CD14-positive monocyte (primary cell): ENCODE measurements at regions not wholly inside any gene's neighbourhood (a gene's known extent, or its start where the extent isn't known, plus 50 kb on each side); places are given as distances from the start of the nearest gene placed in this dataset.

Experiments
- DNase-seq, 3 donors: peaks; one replicate each; pipeline ENCODE4 v3.0.0-alpha.2; 2011 to 2022
- H2AFZ ChIP-seq: 2 replicates; pipeline ENCODE4 v1.6.0; 2012; ENCODE audit warnings: mild to moderate bottlenecking, low read depth, low read length, inconsistent platforms; ENCODE audit not compliant: insufficient read depth, poor library complexity, severe bottlenecking
- H3K27ac ChIP-seq, 2 donors: 1 replicate in 1 of 2; 2 replicates in 1 of 2; pipeline ENCODE4 v1.5.1; 2012 to 2013; ENCODE audit warnings: low read length in 2 of 2, control low read depth in 1 of 2, inconsistent platforms in 1 of 2, low read depth in 1 of 2, mild to moderate bottlenecking in 1 of 2
- H3K27me3 ChIP-seq, 2 donors: one replicate each; pipeline versions ENCODE4 v1.6.0 to v1.6.1; 2011 to 2013; ENCODE audit warnings: low read length in 2 of 2; ENCODE audit not compliant: control insufficient read depth in 2 of 2, insufficient read depth in 2 of 2
- H3K36me3 ChIP-seq, 2 donors: replicated peaks in 1 of 2; 1 replicate in 1 of 2; 2 replicates in 1 of 2; pipeline versions ENCODE4 v1.5.1 to v1.6.1; 2012 to 2013; ENCODE audit warnings: low read length in 2 of 2, control low read depth in 1 of 2, inconsistent platforms in 1 of 2, mild to moderate bottlenecking in 1 of 2; ENCODE audit not compliant: insufficient read depth in 2 of 2, control insufficient read depth in 1 of 2
- H3K4me1 ChIP-seq, 2 donors: 1 replicate in 1 of 2; 2 replicates in 1 of 2; pipeline versions ENCODE4 v1.5.1 to v1.6.1; 2012 to 2013; ENCODE audit warnings: low read length in 2 of 2, control low read depth in 1 of 2, inconsistent platforms in 1 of 2, mild to moderate bottlenecking in 1 of 2, moderate library complexity in 1 of 2; ENCODE audit not compliant: insufficient read depth in 2 of 2, control insufficient read depth in 1 of 2
- H3K4me2 ChIP-seq: replicated peaks from 2 replicates; pipeline ENCODE3; 2012; ENCODE audit warnings: low read length, moderate library complexity, mild to moderate bottlenecking; ENCODE audit not compliant: poor library complexity, severe bottlenecking; ENCODE audit errors: extremely low read depth
- H3K4me3 ChIP-seq, 3 experiments: fragments of 200-600 bp in 1 of 3; sonication (generic) in 1 of 3; replicated peaks in 1 of 3; 1 replicate in 2 of 3; 2 replicates in 1 of 3; pipeline ENCODE4 v1.5.1; 2011 to 2013; ENCODE audit warnings: low read length in 3 of 3, mild to moderate bottlenecking in 3 of 3, control low read depth in 2 of 3, low read depth in 2 of 3, inconsistent platforms in 1 of 3, moderate library complexity in 1 of 3
- H3K79me2 ChIP-seq: 2 replicates; pipeline ENCODE4 v1.6.0; 2012; ENCODE audit warnings: mild to moderate bottlenecking, control low read depth, inconsistent platforms, low read length, moderate library complexity; ENCODE audit not compliant: insufficient read depth
- H3K9ac ChIP-seq: 2 replicates; pipeline ENCODE4 v1.6.0; 2017; ENCODE audit warnings: low read length, mild to moderate bottlenecking; ENCODE audit not compliant: insufficient read depth, poor library complexity, severe bottlenecking
- H3K9me3 ChIP-seq, 2 donors: replicated peaks in 1 of 2; 1 replicate in 1 of 2; 2 replicates in 1 of 2; pipeline versions ENCODE4 v1.5.1 to v1.6.1; 2012 to 2013; ENCODE audit warnings: low read length in 2 of 2, control low read depth in 1 of 2; ENCODE audit not compliant: control insufficient read depth in 1 of 2, insufficient read depth in 1 of 2
- H4K20me1 ChIP-seq: 2 replicates; pipeline ENCODE4 v1.6.0; 2012; ENCODE audit warnings: mild to moderate bottlenecking, low read length, control low read depth, moderate library complexity; ENCODE audit not compliant: insufficient read depth
- H3K27ac Mint-ChIP-seq, 7 donors: one replicate each; pipeline ENCODE4 v1.8.0; 2020; ENCODE audit warnings: mild to moderate bottlenecking in 7 of 7, mixed read lengths in 7 of 7, moderate library complexity in 6 of 7, inconsistent platforms in 2 of 7
- H3K27me3 Mint-ChIP-seq, 3 donors: one replicate each; pipeline ENCODE4 v1.8.0; 2021 to 2022; ENCODE audit warnings: low read depth in 3 of 3, mild to moderate bottlenecking in 3 of 3, mixed read lengths in 3 of 3, moderate library complexity in 3 of 3, inconsistent platforms in 1 of 3
- H3K36me3 Mint-ChIP-seq, 2 donors: one replicate each; pipeline ENCODE4 v1.8.0; 2020; ENCODE audit warnings: mixed read lengths in 2 of 2, inconsistent platforms in 1 of 2, mild to moderate bottlenecking in 1 of 2
- H3K4me1 Mint-ChIP-seq: one replicate; pipeline ENCODE4 v1.8.0; 2020; ENCODE audit warnings: mild to moderate bottlenecking, mixed read lengths
- H3K4me3 Mint-ChIP-seq, 2 donors: one replicate each; pipeline ENCODE4 v1.8.0; 2020; ENCODE audit warnings: mild to moderate bottlenecking in 2 of 2, mixed read lengths in 2 of 2, moderate library complexity in 1 of 2
- H3K9me3 Mint-ChIP-seq, 7 donors: one replicate each; pipeline ENCODE4 v1.8.0; 2020 to 2022; ENCODE audit warnings: mixed read lengths in 7 of 7, mild to moderate bottlenecking in 6 of 7, moderate library complexity in 6 of 7, inconsistent platforms in 2 of 7
- WGBS: methylation state at CpG from one replicate; pipeline ENCODE4 v1.1.5; 2013; ENCODE audit warnings: missing lambda C conversion rate; ENCODE audit not compliant: insufficient coverage; 5-methylcytosine and 5-hydroxymethylcytosine counted together
- intact Hi-C, 2 donors: fragments of 100-400 bp; cut with micrococcal nuclease; formaldehyde crosslinking; loops; one replicate each; pipeline versions ENCODE4 v1.15.0 to v1.15.1; 2023
- TF ChIP-seq, protein P1 (sequence below): fragments of 200-600 bp; IDR thresholded peaks from one replicate; pipeline ENCODE4 v1.8.0; 2022; ENCODE audit warnings: antibody characterized with exemption, mild to moderate bottlenecking

DNA sequence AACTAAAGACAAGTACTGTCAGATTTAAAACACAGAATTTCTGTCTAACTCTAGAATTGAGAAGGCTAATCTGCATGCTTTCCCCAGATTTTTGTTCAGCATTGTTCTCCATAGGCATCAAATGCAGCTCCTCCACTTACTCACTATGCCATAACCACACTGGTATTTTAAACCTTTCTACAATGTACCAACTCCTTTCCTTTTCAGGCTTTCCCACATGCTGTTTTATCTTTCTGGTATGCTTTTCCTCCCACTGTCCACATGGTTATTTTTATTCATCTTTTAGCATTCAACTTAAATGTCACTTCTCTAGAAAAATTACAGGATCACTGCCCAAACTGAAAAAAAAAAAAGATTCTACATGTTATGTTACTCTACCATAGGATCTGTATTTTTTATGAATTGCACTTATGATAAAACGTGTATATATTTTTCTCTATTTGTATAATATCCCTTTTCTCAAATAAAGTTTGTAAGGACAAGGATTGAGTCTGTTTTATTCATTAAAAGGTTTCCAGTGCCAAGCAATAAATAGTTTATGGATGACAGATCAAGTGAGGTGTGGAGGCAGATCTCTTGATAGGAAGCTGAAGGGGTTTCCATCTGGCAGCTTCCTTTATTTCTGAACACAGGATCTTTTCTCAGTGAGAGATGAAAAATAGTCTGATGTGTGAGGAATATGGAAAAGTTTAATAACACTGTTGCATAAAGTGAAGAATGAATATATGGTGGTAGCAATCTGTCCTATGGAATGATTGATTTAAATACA lies 1064.5 kb downstream of the ZPLD1 start:
- H3K9me3 Mint-ChIP-seq: peaks cover under 1 to 7% (median 3%) of the 10 kb centered on the region in 7 donors

GRCh38 chr3:103499967-103500366 lies 1065.2 kb downstream of the ZPLD1 start:
- H4K20me1 ChIP-seq: no peaks in the 10 kb centered on the region
- TF ChIP-seq, protein P1, sequence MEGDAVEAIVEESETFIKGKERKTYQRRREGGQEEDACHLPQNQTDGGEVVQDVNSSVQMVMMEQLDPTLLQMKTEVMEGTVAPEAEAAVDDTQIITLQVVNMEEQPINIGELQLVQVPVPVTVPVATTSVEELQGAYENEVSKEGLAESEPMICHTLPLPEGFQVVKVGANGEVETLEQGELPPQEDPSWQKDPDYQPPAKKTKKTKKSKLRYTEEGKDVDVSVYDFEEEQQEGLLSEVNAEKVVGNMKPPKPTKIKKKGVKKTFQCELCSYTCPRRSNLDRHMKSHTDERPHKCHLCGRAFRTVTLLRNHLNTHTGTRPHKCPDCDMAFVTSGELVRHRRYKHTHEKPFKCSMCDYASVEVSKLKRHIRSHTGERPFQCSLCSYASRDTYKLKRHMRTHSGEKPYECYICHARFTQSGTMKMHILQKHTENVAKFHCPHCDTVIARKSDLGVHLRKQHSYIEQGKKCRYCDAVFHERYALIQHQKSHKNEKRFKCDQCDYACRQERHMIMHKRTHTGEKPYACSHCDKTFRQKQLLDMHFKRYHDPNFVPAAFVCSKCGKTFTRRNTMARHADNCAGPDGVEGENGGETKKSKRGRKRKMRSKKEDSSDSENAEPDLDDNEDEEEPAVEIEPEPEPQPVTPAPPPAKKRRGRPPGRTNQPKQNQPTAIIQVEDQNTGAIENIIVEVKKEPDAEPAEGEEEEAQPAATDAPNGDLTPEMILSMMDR: no peak
- peaks cover 0 to 4% of the 10 kb centered on the region in 2 donors for H3K9me3 ChIP-seq
- WGBS: 89% methylated on average over 4 of the region's 4 CpGs
- peaks cover 0 to 6% (median 3%) of the 10 kb centered on the region in 7 donors for H3K9me3 Mint-ChIP-seq
- no peak overlapping the region for H3K27ac ChIP-seq
- no peak for DNase-seq
- H3K4me3 ChIP-seq: no peak overlapping the region
- H3K27me3 ChIP-seq: no peaks in the 10 kb centered on the region
- no peak overlapping the region for H3K4me3 Mint-ChIP-seq
- H3K79me2 ChIP-seq: no peaks in the 10 kb centered on the region
- H3K4me1 ChIP-seq: no peaks in the 10 kb centered on the region
- H3K27me3 Mint-ChIP-seq: no peaks in the 10 kb centered on the region
- no peak overlapping the region for H2AFZ ChIP-seq
- no peaks in the 10 kb centered on the region for H3K36me3 ChIP-seq
- no peaks in the 10 kb centered on the region for H3K36me3 Mint-ChIP-seq
- H3K4me2 ChIP-seq: no peak overlapping the region
- no peak overlapping the region for H3K27ac Mint-ChIP-seq
- intact Hi-C loops: no loop called here
- no peak overlapping the region for H3K9ac ChIP-seq
- no peaks in the 10 kb centered on the region for H3K4me1 Mint-ChIP-seq

More for the DNA sequence above, 1064.5 kb downstream of the ZPLD1 start:
- intact Hi-C loops: no loop called here
- TF ChIP-seq, protein P1: no peak
- H3K4me1 Mint-ChIP-seq: no peaks in the 10 kb centered on the region
- no peak for DNase-seq
- H3K4me3 ChIP-seq: no peak overlapping the region
- H3K4me2 ChIP-seq: no peak overlapping the region
- H3K4me1 ChIP-seq: no peaks in the 10 kb centered on the region
- no peaks in the 10 kb centered on the region for H3K27me3 ChIP-seq
- H3K9me3 ChIP-seq: peaks cover 0 to 4% of the 10 kb centered on the region in 2 donors
- no peaks in the 10 kb centered on the region for H3K27me3 Mint-ChIP-seq
- no peak overlapping the region for H2AFZ ChIP-seq
- no peak overlapping the region for H3K4me3 Mint-ChIP-seq
- no peaks in the 10 kb centered on the region for H3K36me3 Mint-ChIP-seq
- no peak overlapping the region for H3K27ac ChIP-seq
- no peaks in the 10 kb centered on the region for H3K36me3 ChIP-seq
- no peak overlapping the region for H3K27ac Mint-ChIP-seq
- H3K9ac ChIP-seq: no peak overlapping the region
- no peaks in the 10 kb centered on the region for H3K79me2 ChIP-seq
- no peaks in the 10 kb centered on the region for H4K20me1 ChIP-seq
- WGBS: no CpG with 5 or more reads among the region's 1 CpG
